ENCODE measurements at regions not wholly inside any gene's neighbourhood (a gene's known extent, or its start where the extent isn't known, plus 50 kb on each side); places are given as distances from the start of the nearest gene placed in this dataset.
A peak's percentile ranks its signal among the peaks of the same experiment; 100 is the strongest.

DNA sequence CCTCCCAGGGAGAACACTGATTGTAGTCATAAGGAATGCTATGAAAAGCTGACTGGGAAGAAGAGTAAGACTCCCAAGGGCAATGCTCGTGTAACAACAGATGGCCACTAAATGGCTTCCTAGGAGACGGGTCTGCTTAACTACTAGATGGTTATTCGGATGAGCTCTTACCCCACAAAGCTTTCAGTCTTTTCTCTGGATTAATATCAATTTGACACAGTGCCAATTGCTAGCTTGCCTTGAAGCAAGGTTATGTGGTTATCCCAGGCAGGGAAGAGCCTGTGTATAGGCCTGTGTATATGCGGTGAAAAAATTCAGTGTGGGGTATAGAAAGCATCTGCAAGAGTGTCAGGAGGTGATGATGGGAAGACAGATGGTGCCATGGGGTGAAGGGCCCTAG is 86.4 kb upstream of the NOX3 start:
- peak; percentile 99 for DNase-seq

DNA sequence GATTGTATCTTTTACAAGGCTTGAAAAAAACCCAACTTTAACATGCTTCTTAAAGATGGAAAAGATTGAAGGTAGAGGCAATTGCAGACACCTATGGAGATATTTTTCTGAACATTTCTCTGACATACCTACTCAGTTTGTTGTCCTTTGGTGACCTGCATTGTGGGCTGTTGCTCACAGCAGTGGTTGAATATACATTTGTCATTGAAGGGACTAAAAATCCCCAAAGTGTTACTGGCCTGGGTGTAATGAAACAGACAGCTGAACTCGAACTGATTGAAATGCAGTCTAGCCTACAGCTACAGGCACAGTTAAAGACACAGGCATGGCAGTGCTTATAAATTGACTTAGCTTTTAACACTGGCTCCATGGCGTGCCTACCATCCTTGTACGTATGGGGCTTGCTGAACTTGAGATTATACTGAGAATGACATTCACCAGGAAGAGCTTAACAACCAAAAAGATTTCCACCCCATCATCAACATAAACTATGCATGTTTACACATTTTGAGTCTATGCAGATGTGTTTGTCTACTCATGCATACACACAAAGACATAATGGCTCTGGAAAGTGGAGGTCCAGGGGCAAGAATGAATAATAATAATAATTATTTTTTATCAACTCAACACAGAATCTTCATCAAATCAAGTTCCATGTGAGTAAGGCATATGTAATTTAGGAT is 83.2 kb upstream of the NOX3 start:
- no peak for DNase-seq

DNA sequence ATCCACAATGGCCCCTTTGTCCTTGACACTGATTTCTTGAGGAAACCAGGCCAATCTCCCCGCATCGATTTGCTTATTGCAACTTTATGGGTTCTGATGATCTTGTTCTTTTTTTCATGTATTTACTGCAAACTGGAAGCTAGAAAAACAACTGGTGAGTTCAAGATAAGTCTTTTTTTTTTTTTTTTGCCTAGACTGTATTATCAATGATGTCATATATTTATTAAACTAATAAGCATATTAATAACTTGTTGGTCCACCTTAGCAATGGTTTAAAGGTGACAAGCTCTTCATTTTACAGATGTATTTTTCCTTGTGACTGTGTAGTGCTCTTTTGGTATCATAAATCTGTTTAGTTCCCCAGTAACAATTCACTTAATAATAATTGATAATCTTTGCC is 79.0 kb upstream of the NOX3 start:
- DNase-seq, result no peak

DNA sequence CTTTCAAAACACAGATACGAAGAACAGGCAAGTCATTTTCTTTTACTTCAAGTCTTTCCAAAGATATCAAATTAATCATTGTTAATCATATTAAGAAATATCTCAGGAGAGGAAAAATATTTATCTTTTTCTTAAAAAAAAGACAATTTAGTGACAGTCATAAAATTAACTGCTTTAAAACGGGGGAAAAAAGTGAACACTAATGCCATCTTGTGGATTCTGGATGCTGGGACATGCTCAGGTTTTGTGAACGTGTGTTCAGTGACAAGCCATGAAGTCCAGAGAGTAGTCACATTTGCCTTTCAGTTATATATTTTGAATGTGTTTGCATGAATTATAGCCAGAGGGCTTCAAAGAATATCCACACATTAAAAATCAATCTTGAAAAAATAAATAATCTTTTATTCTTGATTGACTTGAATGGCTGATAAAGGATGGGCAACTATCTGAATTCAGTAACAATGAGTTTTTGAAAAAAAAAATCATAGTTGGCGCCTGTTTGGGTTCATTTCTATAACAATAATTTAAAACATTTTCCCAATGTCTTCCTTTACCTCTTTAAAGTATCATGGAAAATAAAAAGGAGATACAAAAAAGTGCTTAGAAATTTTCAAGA is 74.7 kb upstream of the NOX3 start:
- peak; percentile 34 for DNase-seq

GRCh38 chr6:155529814-155530213 is 74.2 kb upstream of the NOX3 start:
- DNase-seq, result peak; percentile 15

GRCh38 chr6:155528982-155529453 is 73.4 kb upstream of the NOX3 start:
- no peak for DNase-seq

- DNase-seq, result no peak
These were observed 72.7 kb upstream of the NOX3 start for GRCh38 chr6:155528335-155528734.

- no peak for DNase-seq
These were observed 71.8 kb upstream of the NOX3 start for GRCh38 chr6:155527443-155527842.

GRCh38 chr6:155523821-155524651 is 68.4 kb upstream of the NOX3 start:
- DNase-seq, result no peak

DNA sequence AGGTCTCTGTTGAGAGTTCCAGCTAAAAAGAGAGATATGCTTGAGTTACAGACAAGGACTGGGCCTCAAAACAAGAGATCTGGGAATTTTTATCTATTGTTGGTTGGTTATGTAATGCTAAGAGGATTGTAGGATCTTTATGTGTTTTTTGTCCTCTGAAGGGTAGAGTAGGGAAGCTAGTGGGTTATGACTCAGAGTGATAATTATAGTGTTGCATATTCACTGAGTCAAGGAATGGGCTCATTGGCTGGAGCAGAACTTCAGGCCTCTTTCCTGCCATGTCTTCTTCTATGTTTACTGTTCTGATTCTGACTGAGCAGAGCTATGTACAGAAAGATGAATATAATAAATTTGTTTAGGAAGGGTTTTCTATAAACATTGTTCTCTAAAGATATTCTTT is 66.1 kb upstream of the NOX3 start:
- DNase-seq, result no peak

GRCh38 chr6:155520078-155520477 is 64.4 kb upstream of the NOX3 start:
- DNase-seq, result no peak

GRCh38 chr6:155519176-155519738 is 63.6 kb upstream of the NOX3 start:
- no peak for DNase-seq

DNA sequence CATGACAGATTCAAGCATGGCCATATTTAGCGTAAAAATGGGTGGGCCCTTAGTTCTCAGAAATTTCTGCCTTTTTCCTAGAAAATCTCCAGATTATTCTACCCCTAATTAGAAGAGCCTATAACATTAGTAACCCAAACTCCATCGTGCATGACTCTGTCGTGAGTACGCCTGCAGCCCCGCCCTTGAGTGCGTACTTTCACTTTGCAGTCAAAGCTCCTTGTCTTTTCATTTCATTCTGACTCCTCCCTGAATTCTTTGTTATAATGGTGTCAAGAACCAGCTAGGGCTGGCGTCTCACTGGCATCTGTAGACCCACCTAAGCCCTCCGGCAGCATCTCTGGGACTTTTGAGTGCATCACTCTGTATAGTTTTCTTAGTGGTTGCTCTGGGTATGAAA is 61.7 kb upstream of the NOX3 start:
- no peak for DNase-seq

- no peak for DNase-seq
These were observed 55.2 kb upstream of the NOX3 start for GRCh38 chr6:155510879-155511278.

- no peak for DNase-seq
These were observed 54.3 kb upstream of the NOX3 start for GRCh38 chr6:155509743-155510475.

DNA sequence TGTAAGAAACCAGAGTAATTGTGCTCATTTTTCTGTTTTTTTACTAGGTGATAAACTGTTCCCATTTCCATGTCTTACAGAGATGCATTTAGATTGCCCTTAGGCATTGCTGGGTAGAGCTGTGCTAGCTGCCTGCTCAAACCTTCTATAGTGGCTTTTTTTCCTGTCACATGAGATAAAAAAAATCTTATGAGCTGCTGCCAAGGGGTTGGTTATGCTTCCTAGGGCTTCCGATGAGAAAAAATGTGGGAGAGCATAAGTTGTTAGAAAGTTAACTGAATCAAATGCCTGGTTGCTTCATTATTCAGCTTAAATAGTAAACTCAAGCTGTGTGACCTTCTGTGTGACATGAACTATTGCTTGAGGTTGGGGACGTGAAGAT is 50.0 kb upstream of the NOX3 start:
- no peak for DNase-seq
